HG02642 (cell line): ENCODE measurements at regions not wholly inside any gene's neighbourhood (a gene's known extent, or its start where the extent isn't known, plus 50 kb on each side); places are given as distances from the start of the nearest gene placed in this dataset.

Source experiments
- ATAC-seq: cut with Tn5 transposase; IDR thresholded peaks from one replicate; pipeline ENCODE4 v1.9.1; 2021; ENCODE audit warnings: mild to moderate bottlenecking; ENCODE audit not compliant: unreplicated experiment, poor library complexity

- ATAC-seq: no peak
Measured at GRCh38 chr14:101127224-101127623, 223.7 kb upstream of the RTL1 start.

GRCh38 chr14:101128478-101129321, 225.2 kb upstream of the RTL1 start:
- ATAC-seq: no peak

GRCh38 chr14:101129521-101130167, 226.1 kb upstream of the RTL1 start:
- no peak for ATAC-seq

- no peak for ATAC-seq
Measured at GRCh38 chr14:101130861-101131260, 227.3 kb upstream of the RTL1 start.

- ATAC-seq: no peak
Measured at GRCh38 chr14:101131451-101131916, 228.0 kb upstream of the RTL1 start.

GRCh38 chr14:101132051-101132571, 228.6 kb upstream of the RTL1 start:
- no peak for ATAC-seq

- no peak for ATAC-seq
Measured at GRCh38 chr14:101132588-101132987, 229.1 kb upstream of the RTL1 start.

GRCh38 chr14:101133068-101133467, 229.5 kb upstream of the RTL1 start:
- no peak for ATAC-seq

GRCh38 chr14:101134161-101134631, 230.7 kb upstream of the RTL1 start:
- no peak for ATAC-seq

GRCh38 chr14:101134851-101135433, 231.4 kb upstream of the RTL1 start:
- ATAC-seq: no peak

- no peak for ATAC-seq
Measured at GRCh38 chr14:101135796-101136742, 232.5 kb upstream of the RTL1 start.

GRCh38 chr14:101137234-101137633, 233.7 kb upstream of the RTL1 start:
- no peak for ATAC-seq

- ATAC-seq: no peak
Measured at GRCh38 chr14:101147848-101148247, 244.3 kb upstream of the RTL1 start.

- no peak for ATAC-seq
Measured at GRCh38 chr14:101150039-101150610, 246.6 kb upstream of the RTL1 start.

GRCh38 chr14:101151226-101151926, 247.9 kb upstream of the RTL1 start:
- ATAC-seq: no peak

- ATAC-seq: no peak
Measured at GRCh38 chr14:101151927-101152305, 248.4 kb upstream of the RTL1 start.

GRCh38 chr14:101152855-101153254, 249.3 kb upstream of the RTL1 start:
- ATAC-seq: no peak

- no peak for ATAC-seq
Measured at GRCh38 chr14:101153691-101154090, 250.2 kb upstream of the RTL1 start.

GRCh38 chr14:101155575-101155974, 252.1 kb upstream of the RTL1 start:
- no peak for ATAC-seq
